Left hindlimb (tissue), 1 donor: ENCODE measurements at regions not wholly inside any gene's neighbourhood (a gene's known extent, or its start where the extent isn't known, plus 50 kb on each side); places are given as distances from the start of the nearest gene placed in this dataset.
"Not testable (repeated sequence)": the region's sequence is repeated elsewhere in the genome, so short reads cannot be mapped to it uniquely, and the experiment has no call there.

Source experiments
- DNase-seq: peaks from one replicate; pipeline ENCODE4 v3.0.0-alpha.2; 2018

DNA sequence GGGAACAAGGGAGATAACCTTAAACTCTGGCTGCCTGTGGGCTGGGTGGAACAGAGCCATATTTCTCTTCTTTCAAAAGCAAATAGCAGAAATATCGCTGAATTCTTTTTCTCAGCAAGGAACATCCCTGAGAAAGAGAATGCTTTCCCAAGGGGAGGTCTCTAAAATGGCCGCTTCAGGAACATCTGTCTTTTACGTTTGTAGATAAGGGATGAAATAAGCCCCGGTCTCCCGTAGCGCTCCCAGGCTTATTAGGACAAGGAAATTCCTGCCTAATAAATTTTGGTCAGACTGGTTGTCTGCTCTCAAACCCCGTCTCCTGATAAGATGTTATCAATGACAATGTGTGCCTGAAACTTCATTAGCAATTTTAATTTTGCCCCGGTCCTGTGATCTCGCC is 340.6 kb upstream of the IGFBP3 start:
- not testable (repeated sequence) for DNase-seq

DNA sequence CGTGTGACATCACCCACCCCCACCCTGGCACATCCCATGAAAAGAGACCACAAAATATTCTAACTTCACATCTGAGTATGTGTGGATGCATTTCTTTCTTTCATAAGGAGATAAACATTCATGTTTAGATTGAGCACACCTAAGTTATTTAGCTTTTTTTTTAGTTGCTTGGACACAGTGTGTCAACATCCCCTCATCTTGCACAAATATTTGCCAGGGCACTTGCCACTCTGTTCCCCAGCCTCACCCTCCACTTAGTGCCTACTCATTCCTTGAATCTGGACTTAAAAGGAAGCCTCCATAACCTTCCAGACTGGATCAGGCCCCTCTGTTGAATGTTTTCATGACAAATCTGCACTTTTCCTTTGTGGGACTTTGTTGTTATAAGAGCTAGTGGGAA is 338.9 kb upstream of the IGFBP3 start:
- no peak for DNase-seq

DNA sequence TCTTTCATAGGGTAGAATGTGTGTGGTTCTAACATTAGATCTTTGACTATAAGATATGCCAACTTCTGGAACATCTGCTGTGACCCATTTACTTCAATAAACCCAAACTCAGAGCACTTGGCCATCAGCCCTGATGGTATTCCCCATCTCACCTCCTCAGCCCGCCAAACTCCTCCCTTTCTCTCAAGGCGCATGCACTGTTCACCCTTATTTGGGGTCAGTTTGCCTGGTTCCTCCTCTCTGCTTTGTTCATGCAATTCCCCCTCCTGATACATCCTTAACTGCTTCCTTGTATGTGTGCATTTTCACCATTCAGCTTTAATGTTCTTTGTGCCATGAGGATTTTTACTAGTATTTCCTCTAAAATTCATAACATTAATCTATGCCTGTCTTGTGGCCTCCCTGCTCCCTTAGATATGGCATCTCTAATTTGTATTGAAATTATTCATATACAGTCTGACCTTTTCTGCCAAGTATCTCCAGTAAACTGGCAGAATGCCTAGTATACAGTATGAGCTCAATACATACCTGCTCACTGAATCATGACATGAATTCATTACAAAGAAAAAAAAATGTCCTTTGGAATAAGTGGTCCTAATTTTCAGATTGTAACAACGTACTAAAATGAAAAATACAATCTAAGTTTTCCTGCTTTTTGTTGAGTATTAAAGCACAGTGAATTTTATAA is 336.8 kb upstream of the IGFBP3 start:
- no peak for DNase-seq

DNA sequence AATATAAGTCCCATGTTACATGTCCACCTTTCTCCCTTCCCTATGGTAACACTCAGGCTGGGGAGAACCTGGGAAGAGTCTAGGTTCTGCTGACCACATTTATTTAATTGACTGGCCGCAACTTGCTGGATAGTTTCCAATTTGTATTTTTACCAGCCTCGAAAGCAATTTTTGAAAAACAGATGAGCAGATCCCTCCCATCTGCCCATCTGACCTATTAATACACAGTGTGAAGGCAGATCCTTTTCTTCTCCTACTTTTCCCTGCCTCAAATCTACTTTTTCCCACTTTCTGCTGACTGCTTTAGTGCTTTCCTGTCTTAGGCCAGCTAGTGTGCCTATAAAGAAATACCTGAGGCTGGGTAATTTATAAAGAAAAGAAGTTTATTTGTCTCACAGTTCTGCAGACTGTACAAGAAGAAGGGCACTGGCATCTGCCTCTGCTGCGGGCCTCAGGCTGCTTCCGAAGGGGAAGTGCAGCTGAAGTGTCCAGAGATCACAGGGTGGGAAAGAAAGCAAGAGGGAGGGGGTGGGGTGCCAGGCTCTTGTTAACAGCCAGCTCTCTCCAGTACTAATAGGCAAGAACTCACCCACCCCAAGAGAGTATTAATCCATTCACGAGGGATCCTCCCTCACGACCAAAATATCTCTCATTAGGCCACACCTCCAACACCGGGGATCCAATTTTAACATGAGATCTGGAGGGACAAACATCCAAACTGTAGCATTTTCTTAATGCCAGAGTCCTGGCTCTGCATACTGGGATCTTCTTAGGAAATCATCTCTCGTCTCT is 336.0 kb upstream of the IGFBP3 start:
- DNase-seq, result no peak

DNA sequence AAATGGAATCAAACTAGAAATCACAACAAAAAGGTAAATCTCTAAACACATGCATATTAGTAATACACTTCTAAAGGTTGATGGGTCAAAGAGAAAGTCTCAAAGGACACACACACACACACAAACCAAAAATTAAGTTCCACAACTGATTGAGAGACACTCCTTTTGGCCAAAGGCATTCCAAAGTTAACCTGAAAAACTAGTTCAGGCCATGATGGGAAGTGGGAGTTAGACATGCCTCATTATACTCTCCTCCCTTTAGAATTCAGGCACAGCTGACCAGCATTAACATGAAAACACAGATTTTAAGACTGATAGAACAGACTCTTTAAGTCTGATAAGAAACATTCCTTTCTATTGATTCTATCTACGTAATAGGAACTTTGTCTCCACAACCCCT is 332.4 kb upstream of the IGFBP3 start:
- DNase-seq, result no peak

DNA sequence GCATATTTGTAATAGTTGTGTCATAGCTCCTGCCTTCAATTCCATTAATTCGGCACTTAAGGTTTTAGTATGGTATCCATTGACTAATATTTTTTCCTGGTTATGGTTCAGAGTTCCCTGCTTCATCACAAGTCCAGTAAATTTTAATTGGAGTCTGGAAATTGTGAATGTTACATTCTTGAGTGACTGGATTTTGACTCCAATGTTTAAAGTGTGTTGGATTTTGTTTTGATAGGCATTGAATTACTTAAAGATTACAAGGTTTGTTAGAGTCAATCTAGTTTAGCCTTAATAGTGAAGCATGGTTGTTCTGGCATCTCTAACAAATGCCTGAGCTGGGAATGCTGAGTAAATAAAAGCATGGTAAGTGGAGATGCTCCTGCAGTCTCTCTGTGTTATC is 326.6 kb upstream of the IGFBP3 start:
- DNase-seq, result no peak

DNA sequence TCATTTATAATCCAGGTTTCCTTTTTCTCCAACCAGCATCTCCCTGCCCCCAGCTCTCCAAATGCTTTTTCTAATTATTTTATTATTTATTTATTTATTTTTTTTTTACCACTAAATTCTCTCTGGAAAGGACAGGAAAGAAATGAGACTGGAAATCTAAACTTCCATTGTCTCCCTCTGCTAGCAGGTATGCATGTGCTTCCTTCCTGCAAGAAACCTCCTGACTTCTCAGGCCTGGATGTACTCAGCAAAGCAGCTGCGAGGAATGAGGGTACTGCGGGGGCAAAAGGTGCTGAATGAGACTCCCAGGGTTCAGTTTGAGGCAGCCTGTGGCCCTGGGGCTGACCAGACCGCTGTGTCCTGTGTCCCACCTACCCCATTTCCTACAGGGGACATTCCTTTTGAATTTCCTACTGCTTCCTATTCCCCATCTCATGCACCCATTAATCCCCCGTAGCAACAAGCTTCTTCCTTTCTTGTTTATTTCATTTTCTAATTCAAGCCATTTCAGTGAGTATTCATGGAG is 324.6 kb upstream of the IGFBP3 start:
- DNase-seq, result no peak

DNA sequence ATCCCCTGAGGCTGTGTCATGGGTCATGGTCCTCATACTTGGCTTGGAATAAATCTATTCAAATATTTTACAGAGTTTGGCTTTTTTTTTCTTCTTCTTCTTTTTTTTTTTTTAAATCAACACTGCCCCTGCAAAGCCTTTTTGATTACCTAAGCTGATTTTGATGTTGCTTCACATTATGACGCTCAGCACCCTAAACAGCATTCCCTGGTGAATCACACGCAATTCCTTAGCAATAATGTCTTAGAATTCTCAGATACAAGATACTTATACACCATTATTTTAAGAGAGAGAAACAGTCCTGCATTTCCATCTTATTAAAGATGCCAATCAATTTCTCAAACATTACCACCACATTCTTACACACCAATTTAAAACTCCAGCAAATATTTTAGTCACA is 323.7 kb upstream of the IGFBP3 start:
- no peak for DNase-seq

DNA sequence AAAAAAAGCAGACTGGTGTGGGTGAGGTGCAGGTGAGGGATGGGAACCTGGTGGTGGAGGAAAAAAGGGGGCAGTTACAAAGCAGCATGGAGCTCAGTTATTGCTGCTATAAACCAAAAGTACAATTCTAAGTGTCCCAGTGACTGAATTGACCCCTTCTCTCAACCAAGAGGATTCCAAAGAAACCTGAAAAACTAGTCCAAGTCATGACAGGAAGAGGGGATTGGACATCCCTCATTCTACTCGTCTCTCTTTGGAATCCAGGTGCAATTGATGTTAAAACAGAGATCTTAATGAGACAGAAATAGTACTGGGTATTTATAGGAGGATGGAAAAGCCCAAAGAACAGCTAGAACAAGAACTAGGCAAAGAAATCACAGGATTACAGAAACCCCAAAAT is 322.3 kb upstream of the IGFBP3 start:
- DNase-seq, result no peak

DNA sequence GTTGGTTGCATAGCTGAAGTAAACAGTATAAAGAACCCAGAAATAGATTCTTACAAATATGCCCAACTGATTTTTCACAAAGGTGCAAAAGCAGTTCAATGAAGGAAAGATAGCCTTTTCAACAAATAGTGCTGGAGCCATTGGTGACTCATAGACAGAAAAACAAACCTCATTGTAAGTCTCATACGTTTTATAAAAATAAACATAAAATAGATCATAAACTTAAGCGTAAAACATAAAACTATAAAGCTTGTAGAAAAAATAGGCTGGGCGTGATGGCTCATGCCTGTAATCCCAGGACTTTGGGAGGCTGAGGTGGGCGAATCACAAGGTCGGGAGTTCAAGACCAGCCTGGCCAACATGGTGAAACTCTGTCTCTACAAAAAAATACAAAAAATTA is 318.8 kb upstream of the IGFBP3 start:
- DNase-seq, result no peak

DNA sequence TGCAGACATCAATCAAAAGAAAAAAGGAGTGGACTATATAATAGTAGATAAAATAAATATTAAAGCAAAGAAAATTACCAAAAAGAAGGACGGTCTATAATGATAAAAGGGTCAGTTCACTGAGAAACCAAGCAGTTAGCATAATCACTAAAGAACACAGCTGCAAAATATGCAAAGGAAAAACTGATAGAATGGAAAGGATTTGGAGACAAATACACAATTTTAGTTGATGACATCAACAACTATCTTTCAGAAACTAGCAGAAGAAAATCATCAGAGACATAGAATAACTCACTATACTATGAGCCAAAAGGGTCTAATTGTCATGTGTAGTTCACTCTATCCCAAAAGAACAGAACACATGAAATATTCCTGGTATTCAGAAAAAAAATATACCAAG is 316.4 kb upstream of the IGFBP3 start:
- DNase-seq, result no peak

DNA sequence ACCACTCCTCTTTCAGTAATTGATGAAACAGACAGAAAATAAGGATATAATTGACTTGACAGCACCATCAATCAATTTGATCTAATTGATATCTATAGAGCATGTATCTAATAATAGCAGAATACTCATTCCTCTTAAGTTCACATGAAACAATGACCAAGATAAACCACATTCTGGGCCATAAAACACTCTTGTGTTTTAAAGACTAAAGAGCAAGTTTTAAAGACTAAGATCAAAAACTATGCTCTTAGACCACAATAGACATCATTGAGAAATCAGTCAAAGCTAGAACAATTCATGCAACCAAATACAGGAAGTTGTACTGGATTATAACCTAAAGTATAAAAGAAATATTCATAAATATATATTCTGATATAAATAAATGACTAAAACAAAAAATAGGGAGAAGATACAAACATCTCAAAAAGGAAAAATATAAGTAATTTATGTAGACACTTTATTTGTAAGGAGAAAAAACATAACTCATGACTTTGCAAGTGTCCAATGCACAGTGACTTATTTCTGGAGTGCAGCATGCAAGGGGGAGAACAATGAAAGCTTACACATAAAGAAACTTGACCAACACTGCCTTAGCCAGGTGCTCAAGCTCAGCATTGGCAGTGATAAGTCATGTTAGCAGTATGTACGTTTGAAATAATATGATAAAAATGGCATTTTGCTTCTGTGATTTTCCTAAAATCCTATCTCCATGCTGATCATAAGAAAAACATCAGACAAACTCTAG is 312.7 kb upstream of the IGFBP3 start:
- no peak for DNase-seq

DNA sequence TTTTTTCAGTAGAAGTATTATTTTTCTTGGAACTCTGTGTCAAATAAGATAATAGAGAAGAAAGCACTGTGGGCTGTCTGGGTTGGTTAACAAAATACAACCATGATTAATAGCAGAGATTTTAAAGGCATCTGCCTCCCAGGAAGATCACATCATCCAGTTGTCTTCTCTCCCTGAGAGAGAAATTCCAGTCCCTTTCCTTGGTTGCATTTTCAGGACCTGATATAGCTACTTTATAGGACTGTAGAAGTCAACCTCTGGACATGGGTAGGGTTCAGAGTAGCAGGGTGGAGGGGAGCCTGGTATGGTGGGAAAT is 309.9 kb upstream of the IGFBP3 start:
- DNase-seq, result no peak

DNA sequence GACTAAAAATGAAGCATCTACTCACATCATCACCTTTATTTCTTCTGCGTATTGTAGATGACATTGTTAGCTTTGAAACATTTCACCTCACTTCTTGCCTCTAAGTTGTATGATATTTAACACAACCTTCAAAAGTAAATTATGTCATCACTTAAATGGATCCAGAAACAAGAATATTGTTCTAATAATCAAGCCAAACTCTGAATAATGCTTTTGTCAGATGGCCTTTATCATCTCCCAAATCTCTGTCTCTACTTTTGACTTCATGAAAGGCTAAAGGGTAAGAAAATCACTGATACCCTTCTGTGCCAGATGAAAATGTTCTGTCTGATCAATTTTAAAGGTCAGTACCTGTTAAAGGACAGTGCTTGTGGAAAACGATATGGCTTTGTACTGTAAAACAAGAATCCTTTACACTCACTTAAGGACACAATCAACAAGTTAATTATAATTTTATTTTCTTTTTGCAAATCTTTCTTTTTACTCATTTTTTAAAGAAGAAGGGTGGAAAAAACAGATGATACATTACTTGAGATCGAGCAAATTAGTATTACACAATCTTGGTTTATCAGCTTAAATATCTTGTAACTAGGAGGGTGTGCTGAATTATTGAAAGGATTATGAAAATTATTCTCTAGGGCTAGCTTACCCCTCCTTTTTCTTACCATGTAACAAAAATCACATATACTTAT is 309.4 kb upstream of the IGFBP3 start:
- DNase-seq, result no peak

DNA sequence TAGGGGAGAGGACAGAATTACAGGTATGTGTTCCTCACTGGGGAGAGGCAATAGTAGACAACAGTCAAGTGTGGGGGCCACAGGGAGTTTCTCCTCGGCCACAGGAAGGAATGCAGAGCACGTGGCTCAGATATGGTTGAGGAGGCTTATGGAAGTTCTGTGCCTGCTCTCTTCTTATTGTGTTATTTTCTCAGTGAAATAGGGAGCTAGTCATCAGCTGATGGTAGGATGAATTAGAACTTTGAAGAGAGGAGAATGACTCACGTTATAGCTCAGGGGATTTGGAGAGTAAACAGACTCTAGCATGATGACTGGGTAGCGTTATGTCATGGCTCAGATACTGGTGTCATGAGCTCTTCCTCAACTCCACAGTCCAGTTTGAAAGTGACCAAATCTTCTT is 308.3 kb upstream of the IGFBP3 start:
- DNase-seq, result no peak

DNA sequence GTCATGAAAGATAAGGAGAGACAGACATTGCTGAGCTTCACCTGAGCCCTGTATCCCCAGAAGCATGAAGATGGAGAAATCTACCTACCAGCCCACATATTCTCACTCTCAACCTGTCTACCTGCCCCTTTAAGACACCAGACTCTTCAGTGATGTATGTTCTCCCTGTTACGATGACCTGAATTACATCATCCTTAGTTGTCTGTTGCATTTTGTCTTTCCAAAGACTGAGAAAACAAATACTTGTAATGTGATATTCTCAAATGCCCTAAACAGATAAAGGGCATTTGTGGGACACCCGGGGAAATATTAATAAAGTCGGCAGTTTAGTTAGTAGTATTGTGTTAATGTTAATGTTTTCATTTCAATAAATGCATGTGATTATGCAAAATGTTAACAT is 305.8 kb upstream of the IGFBP3 start:
- no peak for DNase-seq

DNA sequence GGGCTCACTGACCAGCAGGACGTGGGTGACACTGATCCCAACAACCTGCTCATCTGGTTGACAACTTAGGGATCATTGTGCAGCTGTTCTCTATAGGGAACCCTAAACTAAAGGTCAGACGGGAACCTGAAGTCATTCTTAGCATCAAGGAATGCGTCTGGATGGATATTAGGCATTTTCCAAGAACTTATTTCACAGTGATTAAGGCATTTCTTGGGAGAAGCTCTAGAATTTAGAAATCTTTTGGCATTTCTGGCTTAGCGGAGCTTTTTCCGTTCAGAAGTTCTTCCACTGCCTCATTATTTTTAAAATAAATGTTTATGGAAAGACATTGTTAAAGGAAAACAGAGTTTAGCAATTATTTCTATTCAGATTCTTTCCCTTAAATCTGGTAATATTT is 303.3 kb upstream of the IGFBP3 start:
- no peak for DNase-seq

DNA sequence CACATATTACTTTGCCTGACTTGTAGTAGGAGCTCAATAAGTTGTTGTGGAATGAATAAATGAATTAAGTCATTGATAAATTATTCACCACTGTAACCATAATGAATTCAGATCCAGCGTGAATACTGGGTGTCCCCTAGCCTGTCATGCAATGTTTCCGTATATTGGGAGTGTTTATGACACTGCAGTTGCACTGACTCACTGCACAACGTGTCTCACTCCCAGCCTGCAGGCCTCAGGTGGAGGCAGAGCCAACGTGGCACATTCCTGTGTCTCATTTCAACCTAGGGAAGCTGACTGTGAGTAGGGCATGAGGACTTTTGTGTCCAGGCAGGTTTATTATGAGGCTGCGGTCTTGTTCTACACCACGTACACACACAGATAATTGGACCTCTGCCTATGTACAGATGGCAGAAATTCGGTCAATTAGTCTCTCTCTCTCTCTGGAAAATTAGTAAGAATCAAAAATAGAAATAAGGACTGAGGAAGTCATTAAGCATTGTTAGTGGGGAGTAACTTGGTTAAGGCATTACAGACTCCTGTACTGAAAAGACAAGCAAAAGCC is 299.1 kb upstream of the IGFBP3 start:
- no peak for DNase-seq

DNA sequence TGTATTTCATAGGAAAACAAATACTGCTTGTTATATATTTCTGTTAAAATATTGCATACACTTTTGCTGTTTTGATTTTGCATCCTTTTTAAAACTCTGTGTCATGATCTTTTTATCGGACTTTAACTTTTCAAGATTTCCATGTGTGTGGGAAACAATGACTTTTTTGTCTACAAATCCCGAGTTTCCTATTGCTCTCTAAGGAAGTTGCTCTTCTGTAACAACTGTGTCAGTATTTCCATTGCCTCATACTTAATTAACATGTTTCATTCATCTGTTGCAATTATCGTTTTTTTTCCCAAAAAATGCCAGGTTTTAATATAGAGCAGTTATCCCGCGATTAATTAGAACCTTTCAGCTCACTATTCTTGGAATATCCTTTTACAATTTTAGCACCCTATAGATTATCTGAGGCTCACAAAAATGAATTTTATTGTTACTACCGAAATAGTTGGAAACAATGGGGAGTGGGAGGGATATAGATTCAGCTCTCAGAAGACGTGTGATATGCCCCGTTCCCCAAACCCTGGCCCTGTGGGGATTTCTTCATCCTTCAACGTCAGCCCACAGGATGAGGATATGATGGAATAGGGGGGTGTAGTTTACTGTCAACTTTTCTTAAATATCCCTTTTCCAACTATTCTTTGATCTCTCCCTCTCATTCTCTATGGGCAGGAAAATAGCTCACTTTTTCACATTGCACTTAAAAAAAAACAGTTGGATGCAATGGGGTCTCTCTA is 297.6 kb upstream of the IGFBP3 start:
- no peak for DNase-seq

DNA sequence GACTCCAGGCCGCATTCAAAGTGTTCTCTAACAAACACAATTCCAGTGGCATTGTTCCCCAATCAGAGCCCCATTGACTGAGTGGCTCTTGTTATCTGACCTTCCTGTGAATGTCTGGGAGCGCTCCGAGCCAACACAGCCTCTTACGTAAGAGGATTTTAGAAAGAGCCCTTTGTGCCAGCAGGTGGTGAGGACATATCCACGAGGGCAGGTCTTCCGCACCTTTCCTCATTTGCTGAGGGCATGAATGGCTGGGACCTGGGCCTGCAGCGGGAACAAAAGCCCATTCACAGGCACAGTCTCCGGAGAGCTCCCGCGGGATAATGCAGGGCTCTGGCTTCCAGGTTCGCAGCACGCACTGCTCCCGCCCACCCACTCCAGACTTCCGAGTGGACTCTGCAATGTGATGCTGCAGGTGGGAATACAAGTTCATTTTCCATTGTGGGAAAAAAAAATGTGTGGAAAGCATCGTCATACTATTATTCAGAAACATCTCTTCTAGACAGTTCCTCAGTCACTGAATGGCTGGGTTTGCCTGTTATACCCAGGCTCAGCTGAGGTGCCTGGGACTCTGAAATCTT is 295.0 kb upstream of the IGFBP3 start:
- DNase-seq, result no peak

DNA sequence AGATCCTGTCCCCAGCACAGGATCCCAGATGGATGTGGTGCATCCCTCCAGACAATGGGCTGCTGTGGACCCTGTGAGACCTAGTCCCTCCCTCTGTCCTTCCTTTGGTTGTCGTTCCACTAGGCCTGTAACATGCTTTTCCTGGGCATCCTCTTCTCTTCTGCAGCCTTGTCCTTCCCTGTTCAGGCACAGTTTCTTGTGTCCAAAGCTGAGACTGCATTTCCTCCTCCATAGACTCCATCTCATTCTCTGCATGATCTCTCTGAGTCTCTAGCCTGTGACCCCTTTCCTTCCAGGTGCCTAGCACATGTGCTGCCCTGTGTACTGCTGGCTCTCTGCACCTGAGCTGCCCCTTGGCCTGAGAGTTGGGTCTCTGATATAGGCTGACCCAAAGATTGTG is 293.5 kb upstream of the IGFBP3 start:
- no peak for DNase-seq

DNA sequence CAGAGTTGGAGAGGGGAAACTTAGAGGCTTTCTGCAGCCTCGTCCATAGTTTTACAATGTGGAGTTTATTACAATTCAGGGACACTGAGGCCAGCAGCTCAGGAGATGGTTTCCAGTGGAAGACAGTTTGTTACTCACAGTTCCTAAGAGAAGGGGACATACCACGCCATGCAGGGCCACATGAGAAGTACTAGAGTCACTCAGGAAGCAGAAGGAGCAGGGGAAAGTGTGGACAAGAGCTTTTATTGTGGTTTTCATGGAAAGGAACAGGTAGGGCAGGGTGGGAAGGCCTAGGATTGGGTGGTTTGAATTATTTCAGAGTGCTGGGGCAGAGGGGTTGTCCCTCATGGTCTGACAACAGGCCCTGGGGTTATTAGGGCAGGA is 292.1 kb upstream of the IGFBP3 start:
- DNase-seq, result no peak
